NCI-H748 treated with DMSO at 0.1 percent for 48 hours (cell line): ENCODE measurements at regions not wholly inside any gene's neighbourhood (a gene's known extent, or its start where the extent isn't known, plus 50 kb on each side); places are given as distances from the start of the nearest gene placed in this dataset.
"Not testable (repeated sequence)": the region's sequence is repeated elsewhere in the genome, so short reads cannot be mapped to it uniquely, and the experiment has no call there.

Experiments
- DNase-seq: peaks from one replicate; lab custom pipeline; 2025; lab: John Stamatoyannopoulos, UW

GRCh38 chr3:87793337-87793877 lies 265.4 kb downstream of the CGGBP1 start:
- no peak for DNase-seq

DNA sequence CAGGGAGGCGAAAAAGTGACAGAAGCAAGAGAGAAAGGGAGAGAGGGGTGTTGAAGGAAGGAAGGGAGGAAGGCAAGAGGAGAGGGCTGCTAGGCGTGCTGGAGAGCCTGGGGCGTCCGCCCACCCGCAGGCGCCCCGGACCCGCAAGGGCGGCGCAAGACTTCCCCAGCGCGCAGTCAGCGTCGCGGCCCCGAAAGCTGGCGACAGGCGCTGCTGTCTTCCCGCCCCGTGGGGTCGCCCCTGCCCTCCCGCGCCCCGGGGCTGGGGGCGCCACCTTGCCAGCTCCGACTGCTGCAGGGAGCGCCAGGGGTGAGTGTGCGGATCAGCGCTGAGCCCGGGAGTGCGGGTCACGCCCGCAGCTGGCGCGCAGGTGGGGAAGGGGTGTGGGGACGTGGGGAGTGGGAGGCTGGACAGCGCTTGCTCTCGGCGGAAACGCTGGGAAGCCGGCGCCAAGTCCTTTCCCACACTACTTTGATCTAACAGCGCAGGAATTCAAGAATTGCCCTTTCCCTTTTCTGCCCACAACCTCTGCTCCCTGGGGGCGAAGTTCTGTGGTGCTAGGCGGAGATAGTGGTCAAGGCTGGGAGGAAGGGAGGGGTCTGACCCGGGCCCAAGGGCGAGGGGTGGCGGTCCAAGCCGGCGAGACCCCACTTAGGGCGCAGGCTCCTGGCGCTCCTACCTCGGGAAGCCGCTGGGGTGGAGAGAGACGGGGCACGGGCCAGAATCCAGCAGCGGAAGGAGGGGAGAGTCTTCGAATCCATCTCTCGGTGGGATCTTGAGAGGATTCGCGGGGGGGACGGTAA lies 266.1 kb downstream of the CGGBP1 start, which contains the start of gene HTR1F:
TSS of gene HTR1F (plus strand) at position 173 of the 803 bp plus-strand sequence.
- no peak for DNase-seq

GRCh38 chr3:87792198-87792533 lies 266.6 kb downstream of the CGGBP1 start:
- DNase-seq, result no peak

DNA sequence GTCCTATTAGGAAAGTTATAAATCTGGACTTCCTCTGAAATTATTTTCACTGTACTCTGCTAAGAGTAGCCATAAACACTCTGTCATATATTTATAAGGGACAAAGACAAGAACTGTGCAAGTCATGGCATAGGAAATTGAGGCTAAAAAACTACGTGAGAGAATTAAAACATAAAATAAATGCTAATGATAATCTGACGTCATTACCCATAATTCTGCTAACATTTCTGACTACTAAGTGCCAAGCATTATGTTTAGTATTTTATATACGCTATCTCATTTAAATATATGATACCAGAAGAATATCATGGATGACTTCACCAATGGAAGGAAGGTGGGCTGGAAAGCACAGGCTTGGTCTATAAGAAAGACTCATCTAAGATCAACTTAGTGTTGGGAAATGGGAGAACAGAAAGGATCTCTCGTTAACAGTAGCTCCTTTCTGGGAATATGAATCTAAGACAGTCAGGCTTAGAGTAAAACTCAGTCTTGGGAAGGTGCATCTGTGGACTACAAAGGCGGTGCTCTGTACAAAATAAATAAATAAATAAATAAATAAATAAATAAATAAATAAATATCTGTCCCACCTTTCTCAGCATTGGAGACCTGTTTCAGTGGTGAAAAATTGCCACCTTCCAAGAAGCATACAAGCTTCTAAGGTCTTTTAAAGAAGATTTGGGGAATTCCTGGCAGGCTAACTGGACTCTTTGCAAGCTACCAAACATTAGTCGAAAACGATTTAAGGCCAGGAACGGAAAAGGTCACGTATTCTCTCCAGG lies 267.4 kb downstream of the CGGBP1 start:
- DNase-seq, result no peak

DNA sequence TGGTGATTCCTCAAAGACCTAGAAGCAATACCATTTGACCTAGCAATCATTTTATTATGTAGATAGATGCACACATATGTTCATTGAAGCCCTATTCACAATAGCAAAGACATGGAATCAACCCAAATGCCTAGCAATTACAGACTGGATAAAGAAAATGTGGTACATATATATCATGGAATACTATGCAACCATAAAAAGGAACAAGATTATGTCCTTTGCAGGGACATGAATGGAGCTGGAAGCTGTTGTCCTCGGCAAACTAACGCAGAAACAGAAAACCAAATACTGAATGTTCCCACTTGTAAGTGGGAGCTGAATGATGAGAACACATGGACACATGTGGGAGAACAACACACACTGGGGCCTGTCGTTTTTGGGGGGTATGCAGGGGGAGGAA lies 269.8 kb downstream of the CGGBP1 start:
- not testable (repeated sequence) for DNase-seq

DNA sequence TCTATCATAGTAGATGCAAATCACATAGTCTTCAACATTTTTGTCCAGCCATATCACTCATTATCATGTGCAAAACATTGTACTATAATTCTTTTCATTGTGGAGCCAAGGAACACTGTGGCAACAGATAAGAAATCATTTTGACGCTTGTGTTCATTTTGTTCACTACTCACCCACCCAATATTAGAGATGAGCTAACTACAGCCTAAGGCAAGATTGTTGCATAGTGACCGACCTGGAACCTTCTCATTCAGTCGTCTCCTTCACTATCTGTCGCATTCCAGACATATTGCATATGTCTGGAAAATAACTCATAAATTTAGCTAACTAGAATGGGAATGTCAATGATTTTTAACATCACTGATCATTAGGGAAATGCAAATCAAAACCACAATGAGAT lies 270.3 kb downstream of the CGGBP1 start:
- no peak for DNase-seq

DNA sequence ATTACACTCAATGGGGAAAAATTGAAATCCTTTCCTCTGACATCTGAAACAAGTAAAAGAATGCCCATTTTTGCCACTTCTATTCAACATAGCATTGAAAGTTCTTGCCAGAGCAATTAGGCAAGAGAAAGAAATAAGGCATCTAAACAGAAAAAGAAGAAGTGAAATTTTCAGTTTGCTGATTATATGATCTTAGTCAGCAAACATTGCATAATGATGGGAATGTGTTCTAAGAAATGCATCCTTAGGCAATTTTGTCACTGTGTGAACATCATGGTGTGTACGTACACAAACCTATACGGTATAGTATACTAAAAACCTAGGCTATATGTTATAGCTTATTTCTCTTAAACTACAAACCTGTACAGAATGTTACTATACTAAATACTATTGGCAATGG lies 278.0 kb downstream of the CGGBP1 start:
- DNase-seq, result no peak

- no peak for DNase-seq
Observed at GRCh38 chr3:87778876-87779275, 279.9 kb downstream of the CGGBP1 start.

DNA sequence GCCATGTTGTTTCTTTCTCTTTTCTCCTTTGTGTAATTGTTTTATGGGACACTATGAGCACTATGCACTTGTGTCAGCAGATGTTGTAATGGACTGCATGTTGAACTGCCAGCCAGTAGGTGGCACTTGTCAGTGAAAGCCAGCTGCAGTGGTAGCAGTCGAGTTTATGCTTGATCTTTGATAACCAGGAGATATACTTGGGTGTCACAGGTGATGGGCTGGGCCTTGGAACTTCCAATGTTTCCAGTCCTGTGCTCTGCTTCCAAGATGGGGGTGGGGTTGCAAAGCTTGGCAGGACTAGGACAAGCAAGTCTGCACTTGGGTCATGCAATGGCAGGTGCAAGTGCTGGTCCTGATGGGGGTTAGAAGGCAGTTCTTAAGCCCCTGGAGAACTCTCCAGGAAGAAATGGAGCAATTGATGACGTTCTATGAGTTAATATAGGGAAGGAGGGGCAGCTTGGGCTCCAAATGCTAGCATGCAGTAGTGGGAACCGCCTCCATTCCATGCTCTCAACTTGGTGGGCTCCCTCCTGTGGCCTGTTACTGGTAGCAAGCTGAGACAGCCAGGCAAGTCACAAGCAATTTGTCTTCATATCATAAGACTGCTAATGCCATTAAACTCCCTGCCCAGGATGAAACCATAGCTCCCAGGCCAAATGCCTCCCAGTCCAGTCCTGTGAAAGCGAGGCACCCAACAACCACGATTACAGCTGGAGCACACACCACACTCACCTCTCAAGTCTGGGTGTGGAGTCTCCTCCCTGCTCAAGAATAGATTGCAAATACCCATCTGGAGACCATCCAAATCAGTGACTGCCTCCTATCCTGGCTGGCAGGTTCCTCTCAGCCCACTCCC lies 287.2 kb downstream of the CGGBP1 start:
- DNase-seq, result no peak

GRCh38 chr3:87766721-87767120 lies 292.1 kb downstream of the CGGBP1 start:
- DNase-seq, result no peak

DNA sequence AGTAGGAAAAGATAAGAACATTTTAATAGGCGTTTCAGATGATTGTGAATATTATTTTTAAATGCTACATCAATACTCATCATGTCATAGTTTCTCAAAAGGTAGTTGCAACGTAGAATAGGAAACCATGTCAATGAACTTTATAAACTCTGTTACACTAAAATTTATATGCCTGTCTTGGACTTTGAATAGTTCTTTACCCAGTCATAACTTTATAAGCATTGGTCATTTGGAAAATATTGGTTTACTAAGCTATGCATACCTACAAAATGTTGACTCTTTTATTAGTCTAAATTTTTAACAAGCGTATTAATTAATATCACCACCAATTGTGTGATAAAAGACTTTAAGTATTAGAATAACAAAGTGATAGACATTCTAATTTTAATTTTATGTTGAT lies 293.5 kb downstream of the CGGBP1 start:
- no peak for DNase-seq

DNA sequence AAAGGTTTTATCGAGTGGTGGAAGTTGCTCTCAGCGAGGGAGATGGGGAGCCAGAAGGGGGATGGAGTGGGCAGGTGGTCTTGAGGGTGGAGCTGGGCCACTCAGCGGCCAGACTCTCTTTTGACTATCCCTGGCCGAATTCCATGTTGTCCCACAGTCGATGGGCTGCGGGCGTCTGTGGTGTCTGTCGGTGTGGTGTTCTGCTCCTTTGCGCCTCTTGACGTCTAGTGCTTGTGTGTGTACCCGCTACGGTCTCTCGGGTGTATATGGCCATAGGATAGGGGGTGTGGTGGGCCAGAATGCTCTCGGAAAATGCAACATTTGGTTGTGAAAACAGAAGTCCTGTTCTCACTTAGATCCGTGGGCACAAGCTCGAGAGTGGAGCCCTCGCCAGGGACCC lies 297.0 kb downstream of the CGGBP1 start:
- no peak for DNase-seq

DNA sequence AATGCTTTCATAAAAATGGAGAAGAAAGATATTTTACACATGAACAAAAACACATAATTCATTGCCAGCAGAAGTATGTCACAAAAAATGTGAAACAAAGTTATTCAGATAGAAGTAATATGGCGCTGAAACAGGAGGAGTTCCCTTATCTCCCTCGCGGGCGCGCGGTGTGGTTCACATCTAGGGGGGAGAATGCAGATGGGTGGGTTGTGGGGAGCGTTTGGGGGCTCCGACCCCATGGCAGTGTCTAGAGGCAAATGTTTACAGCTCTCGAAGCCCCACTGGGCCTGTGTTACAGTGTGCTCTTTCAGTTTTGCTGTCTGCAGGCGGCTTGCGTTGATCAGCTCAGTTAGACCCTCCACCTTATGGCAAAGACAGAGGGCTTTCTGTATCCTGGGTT lies 297.5 kb downstream of the CGGBP1 start:
- DNase-seq, result no peak

- no peak for DNase-seq
Observed at GRCh38 chr3:87756616-87757015, 302.2 kb downstream of the CGGBP1 start.

DNA sequence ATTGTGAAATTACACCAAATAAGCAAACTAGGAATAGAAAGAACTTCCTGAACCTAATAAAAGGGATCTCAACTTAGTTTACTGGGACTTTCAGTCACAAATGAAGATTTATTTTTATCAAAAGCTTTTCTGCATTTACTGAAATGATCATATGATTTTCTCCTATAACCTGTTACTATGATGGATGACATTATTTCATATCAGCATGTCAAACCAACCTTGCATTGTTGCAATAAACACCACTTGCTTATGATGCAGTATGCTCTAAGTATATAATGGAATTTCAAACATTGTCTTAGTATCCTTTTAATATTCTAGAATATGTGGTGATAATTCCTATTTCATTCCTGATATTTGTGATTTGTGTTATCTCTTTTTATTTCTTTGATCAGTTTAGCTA lies 303.0 kb downstream of the CGGBP1 start:
- no peak for DNase-seq

- no peak for DNase-seq
Observed at GRCh38 chr3:87742250-87742649, 316.6 kb downstream of the CGGBP1 start.

DNA sequence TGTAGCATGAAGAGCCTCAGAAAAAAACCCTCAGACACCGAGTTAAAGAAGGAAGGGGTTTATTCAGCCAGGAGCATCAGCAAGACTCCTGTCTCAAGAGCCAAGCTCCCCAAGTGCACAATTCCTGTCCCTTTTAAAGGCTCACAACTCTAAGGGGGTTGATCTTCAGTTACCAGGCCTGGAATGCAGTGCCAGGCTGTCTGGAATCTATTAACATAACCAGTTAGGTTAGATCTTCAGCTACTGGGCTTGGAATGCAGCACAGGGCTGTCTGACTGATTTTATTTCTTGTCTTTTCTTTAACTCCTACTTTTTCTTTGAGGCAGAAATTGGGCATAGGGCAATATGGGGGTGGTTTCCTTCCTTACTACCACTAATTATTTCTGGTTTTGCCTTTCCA lies 317.9 kb downstream of the CGGBP1 start:
- not testable (repeated sequence) for DNase-seq

GRCh38 chr3:87737817-87738216 lies 321.0 kb downstream of the CGGBP1 start:
- not testable (repeated sequence) for DNase-seq

DNA sequence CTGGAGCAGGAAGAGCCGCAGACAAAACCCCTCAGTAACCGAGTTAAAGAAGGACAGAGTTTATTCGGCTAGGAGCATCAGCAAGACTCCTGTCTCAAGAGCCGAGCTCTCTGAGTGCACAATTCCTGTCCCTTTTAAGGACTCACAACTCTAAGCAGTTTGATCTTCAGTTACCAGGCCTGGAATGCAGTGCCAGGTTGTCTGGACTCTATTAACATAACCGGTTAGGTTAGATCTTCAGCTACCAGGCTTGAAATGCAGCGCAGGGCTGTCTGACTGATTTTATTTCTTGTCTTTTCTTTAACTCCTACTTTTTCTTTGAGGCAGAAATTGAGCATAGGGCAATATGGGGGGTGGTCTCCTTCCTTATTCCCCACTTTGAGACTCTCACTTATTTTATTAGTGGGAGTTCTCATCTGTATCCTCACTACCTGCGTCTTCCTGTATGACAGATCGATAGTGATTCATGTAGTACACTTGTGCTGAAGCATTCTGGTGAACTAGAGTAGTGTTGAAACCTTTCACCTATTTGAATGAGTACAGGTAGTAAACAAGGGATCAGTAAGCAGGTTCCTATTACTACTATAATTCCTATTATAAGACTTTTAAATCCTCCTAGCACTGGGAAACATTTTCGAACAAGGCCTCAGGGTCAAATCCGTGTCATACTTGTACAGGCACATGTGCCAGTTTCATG lies 325.0 kb downstream of the CGGBP1 start:
- DNase-seq, result no peak

DNA sequence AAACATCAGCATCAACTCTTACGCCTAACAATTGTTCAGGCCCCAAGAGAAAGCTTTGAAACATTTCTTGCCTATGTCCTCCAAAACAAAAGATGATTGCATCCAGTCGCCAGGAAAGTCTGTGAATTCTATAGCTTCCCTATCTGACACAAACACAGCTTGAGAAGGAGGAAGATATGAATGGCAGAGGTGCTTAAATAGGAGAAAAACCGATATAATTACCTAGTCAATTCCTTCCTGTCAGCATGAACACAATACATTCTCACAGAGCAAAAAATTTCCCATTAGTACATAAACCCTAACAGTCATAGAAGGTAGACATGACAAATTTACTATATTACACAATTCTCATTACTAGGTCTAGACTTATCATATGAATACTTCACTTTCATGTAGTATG lies 326.5 kb downstream of the CGGBP1 start:
- DNase-seq, result no peak

DNA sequence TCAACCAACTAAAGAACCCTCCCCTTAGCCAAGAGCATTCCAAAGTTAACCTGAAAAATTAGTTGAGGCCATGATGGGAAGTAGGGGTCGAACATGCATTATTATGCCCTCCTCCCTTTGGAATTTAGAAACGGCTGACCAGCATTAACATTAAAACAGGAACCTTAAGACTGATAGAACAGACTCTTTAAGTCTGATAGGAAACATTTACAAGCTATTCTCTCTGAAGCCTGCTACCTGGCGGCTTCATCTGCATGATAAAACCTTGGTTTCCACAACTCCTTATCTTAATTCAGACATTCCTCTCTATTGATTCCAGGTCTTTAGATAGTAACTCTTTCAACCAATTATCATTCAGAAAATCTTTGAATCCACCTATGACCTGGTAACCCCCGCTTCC lies 331.0 kb downstream of the CGGBP1 start:
- DNase-seq, result no peak

DNA sequence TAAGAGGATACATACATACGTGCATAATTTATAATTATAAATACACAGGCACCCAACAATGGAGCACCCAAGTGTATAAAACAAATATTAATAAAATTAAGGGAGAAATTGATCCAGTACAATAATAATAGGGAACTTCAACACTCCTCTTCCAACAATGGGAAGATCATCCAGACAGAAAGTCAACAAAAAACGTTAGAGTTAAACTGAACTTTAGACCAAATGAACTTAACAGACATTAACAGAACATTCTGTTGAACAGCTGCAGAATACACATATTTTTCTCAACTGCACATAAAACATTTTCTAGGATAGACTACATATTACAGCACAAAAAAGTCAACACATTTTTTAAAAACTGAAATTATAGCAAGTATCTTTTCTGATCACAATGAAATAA lies 339.7 kb downstream of the CGGBP1 start:
- DNase-seq, result no peak
